NCI-H1930 (cell line): ENCODE measurements at regions not wholly inside any gene's neighbourhood (a gene's known extent, or its start where the extent isn't known, plus 50 kb on each side); places are given as distances from the start of the nearest gene placed in this dataset.
A peak's percentile ranks its signal among the peaks of the same experiment; 100 is the strongest.

Experiments used
- DNase-seq, 2 experiments: peaks; one replicate each; lab custom pipeline; 2025; lab: John Stamatoyannopoulos, UW

- DNase-seq, result peak in 1 of 2 experiments; percentile 20
Observed at GRCh38 chr9:23309800-23310199, 516.2 kb downstream of the ELAVL2 start.

- DNase-seq, result peak in 1 of 2 experiments; percentile 34
Observed at GRCh38 chr9:23314247-23314646, 511.8 kb downstream of the ELAVL2 start.

- DNase-seq, result no peak
Observed at GRCh38 chr9:23319092-23319491, 506.9 kb downstream of the ELAVL2 start.

- DNase-seq, result no peak
Observed at GRCh38 chr9:23321049-23321448, 505.0 kb downstream of the ELAVL2 start.

GRCh38 chr9:23322392-23322791, 503.6 kb downstream of the ELAVL2 start:
- DNase-seq, result no peak

GRCh38 chr9:23324511-23324910, 501.5 kb downstream of the ELAVL2 start:
- no peak for DNase-seq

- no peak for DNase-seq
Observed at GRCh38 chr9:23326597-23326996, 499.4 kb downstream of the ELAVL2 start.

GRCh38 chr9:23341346-23341745, 484.7 kb downstream of the ELAVL2 start:
- no peak for DNase-seq

- no peak for DNase-seq
Observed at GRCh38 chr9:23342291-23342690, 483.7 kb downstream of the ELAVL2 start.

GRCh38 chr9:23343226-23343625, 482.8 kb downstream of the ELAVL2 start:
- no peak for DNase-seq

GRCh38 chr9:23361096-23361495, 464.9 kb downstream of the ELAVL2 start:
- DNase-seq, result no peak

- no peak for DNase-seq
Observed at GRCh38 chr9:23372703-23373102, 453.3 kb downstream of the ELAVL2 start.

GRCh38 chr9:23375511-23375910, 450.5 kb downstream of the ELAVL2 start:
- DNase-seq, result no peak

- DNase-seq, result no peak
Observed at GRCh38 chr9:23379842-23380241, 446.2 kb downstream of the ELAVL2 start.

- no peak for DNase-seq
Observed at GRCh38 chr9:23380821-23381220, 445.2 kb downstream of the ELAVL2 start.

GRCh38 chr9:23382418-23382817, 443.6 kb downstream of the ELAVL2 start:
- DNase-seq, result no peak

- DNase-seq, result no peak
Observed at GRCh38 chr9:23394189-23394588, 431.9 kb downstream of the ELAVL2 start.

- no peak for DNase-seq
Observed at GRCh38 chr9:23408874-23409273, 417.2 kb downstream of the ELAVL2 start.

- DNase-seq, result no peak
Observed at GRCh38 chr9:23412046-23412445, 414.0 kb downstream of the ELAVL2 start.

- no peak for DNase-seq
Observed at GRCh38 chr9:23412458-23412857, 413.6 kb downstream of the ELAVL2 start.

- DNase-seq, result no peak
Observed at GRCh38 chr9:23413541-23413940, 412.5 kb downstream of the ELAVL2 start.

- no peak for DNase-seq
Observed at GRCh38 chr9:23423999-23424398, 402.0 kb downstream of the ELAVL2 start.

- no peak for DNase-seq
Observed at GRCh38 chr9:23426144-23426543, 399.9 kb downstream of the ELAVL2 start.

GRCh38 chr9:23431459-23431858, 394.6 kb downstream of the ELAVL2 start:
- DNase-seq, result no peak

- DNase-seq, result no peak
Observed at GRCh38 chr9:23434654-23435053, 391.4 kb downstream of the ELAVL2 start.
